DND-41 (cell line): ENCODE measurements at regions not wholly inside any gene's neighbourhood (a gene's known extent, or its start where the extent isn't known, plus 50 kb on each side); places are given as distances from the start of the nearest gene placed in this dataset.

ENCODE experiments used
- ATAC-seq: fragments of 200-7000 bp; cut with Tn5 transposase; 3 replicates; pipeline ENCODE4 v1.9.1; 2021; ENCODE audit warnings: low read depth; ENCODE audit not compliant: insufficient read depth
- DNase-seq: peaks from one replicate; pipeline ENCODE4 v3.0.0-alpha.2; 2020
- H2AFZ ChIP-seq: 2 replicates; pipeline ENCODE4 v1.6.0; 2012; ENCODE audit warnings: low read depth, low read length
- H3K27ac ChIP-seq: 2 replicates; pipeline ENCODE4 v1.5.1; 2012; ENCODE audit warnings: low read length, inconsistent platforms
- H3K27me3 ChIP-seq: fragments of 200-600 bp; sonication (generic); 2 replicates; pipeline ENCODE4 v1.6.0; 2012; ENCODE audit warnings: low read length, mild to moderate bottlenecking, inconsistent platforms; ENCODE audit not compliant: insufficient read depth, poor library complexity
- H3K36me3 ChIP-seq: 2 replicates; pipeline ENCODE4 v1.5.1; 2012; ENCODE audit warnings: low read length, inconsistent platforms; ENCODE audit not compliant: insufficient read depth
- H3K4me1 ChIP-seq: 2 replicates; pipeline ENCODE4 v1.5.1; 2012; ENCODE audit warnings: mild to moderate bottlenecking, low read length; ENCODE audit not compliant: insufficient read depth
- H3K4me2 ChIP-seq: 2 replicates; pipeline ENCODE4 v1.6.0; 2012; ENCODE audit warnings: mild to moderate bottlenecking, moderate library complexity, low read length, inconsistent platforms; ENCODE audit not compliant: insufficient read depth
- H3K4me3 ChIP-seq, 2 experiments: fragments of 200-600 bp in 1 of 2; shearing (Covaris generic) in 1 of 2; 2 replicates each; pipeline ENCODE4 v1.5.1; 2012 to 2016; ENCODE audit warnings: inconsistent platforms in 2 of 2, low read length in 2 of 2, mild to moderate bottlenecking in 2 of 2, low read depth in 1 of 2, moderate library complexity in 1 of 2
- H3K79me2 ChIP-seq: 2 replicates; pipeline ENCODE4 v1.6.0; 2012; ENCODE audit warnings: low read length, inconsistent platforms; ENCODE audit not compliant: insufficient read depth
- H3K9ac ChIP-seq: 2 replicates; pipeline ENCODE4 v1.6.0; 2012; ENCODE audit warnings: low read depth, mild to moderate bottlenecking, inconsistent platforms, low read length, moderate library complexity
- H3K9me3 ChIP-seq: 2 replicates; pipeline ENCODE4 v1.5.1; 2012; ENCODE audit warnings: low read length, moderate library complexity, mild to moderate bottlenecking, inconsistent platforms; ENCODE audit not compliant: insufficient read depth, severe bottlenecking
- H4K20me1 ChIP-seq: 2 replicates; pipeline ENCODE4 v1.6.0; 2012; ENCODE audit warnings: low read length; ENCODE audit not compliant: insufficient read depth
- EZH2 ChIP-seq: IDR thresholded peaks from 3 replicates; pipeline ENCODE4 v1.6.1; 2012; ENCODE audit warnings: borderline replicate concordance, low read depth, mild to moderate bottlenecking, moderate library complexity, low read length, inconsistent platforms; ENCODE audit not compliant: severe bottlenecking
- TF ChIP-seq, protein P1 (sequence below): IDR thresholded peaks from 2 replicates; pipeline ENCODE4 v1.5.1; 2012; ENCODE audit warnings: borderline replicate concordance, low read length, moderate library complexity, mild to moderate bottlenecking; ENCODE audit not compliant: poor library complexity, severe bottlenecking; ENCODE audit errors: extremely low read depth

DNA sequence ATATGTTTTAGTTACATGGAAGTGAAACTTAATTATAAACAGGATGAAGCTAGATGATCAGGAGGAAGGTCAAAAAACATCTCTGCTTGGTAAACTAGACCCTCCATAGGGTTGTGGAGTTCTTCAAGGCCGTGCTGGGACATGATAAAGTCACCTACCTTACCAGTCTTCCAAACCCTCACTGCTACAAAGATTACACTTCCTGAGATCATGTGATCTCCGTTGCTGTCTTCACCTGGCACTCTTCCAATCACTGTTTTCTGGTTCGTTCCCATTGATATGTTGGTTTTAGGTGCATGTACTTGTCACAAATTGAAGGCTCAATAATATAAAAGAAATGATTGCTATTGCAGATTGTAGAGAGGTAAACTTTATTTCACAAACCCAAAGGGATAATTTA lies 161.5 kb upstream of the MAN1A1 start:
- Histone ChIP-seq H2AFZ (no peak overlapping the region), H3K9ac (no peak overlapping the region), H3K79me2 (no peaks in the 10 kb centered on the region), H4K20me1 (no peaks in the 10 kb centered on the region), H3K36me3 (no peaks in the 10 kb centered on the region), H3K4me3 (no peak overlapping the region), H3K4me2 (no peak overlapping the region), H3K27me3 (no peaks in the 10 kb centered on the region), H3K9me3 (no peaks in the 10 kb centered on the region), H3K27ac (no peak overlapping the region), H3K4me1 (0 out of 2 replicates have a peak, but pooled peaks cover 2% of the 10 kb centered on the region)
- ATAC-seq (no peak), DNase-seq (no peak)
- no peak for TF ChIP-seq EZH2

- H3K9me3 ChIP-seq: no peaks in the 10 kb centered on the region
- H3K9ac ChIP-seq: no peak overlapping the region
- ATAC-seq (no peak), DNase-seq (no peak)
- TF ChIP-seq, protein P1, sequence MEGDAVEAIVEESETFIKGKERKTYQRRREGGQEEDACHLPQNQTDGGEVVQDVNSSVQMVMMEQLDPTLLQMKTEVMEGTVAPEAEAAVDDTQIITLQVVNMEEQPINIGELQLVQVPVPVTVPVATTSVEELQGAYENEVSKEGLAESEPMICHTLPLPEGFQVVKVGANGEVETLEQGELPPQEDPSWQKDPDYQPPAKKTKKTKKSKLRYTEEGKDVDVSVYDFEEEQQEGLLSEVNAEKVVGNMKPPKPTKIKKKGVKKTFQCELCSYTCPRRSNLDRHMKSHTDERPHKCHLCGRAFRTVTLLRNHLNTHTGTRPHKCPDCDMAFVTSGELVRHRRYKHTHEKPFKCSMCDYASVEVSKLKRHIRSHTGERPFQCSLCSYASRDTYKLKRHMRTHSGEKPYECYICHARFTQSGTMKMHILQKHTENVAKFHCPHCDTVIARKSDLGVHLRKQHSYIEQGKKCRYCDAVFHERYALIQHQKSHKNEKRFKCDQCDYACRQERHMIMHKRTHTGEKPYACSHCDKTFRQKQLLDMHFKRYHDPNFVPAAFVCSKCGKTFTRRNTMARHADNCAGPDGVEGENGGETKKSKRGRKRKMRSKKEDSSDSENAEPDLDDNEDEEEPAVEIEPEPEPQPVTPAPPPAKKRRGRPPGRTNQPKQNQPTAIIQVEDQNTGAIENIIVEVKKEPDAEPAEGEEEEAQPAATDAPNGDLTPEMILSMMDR: no peak
- no peak for TF ChIP-seq EZH2
- H3K79me2 ChIP-seq: no peaks in the 10 kb centered on the region
- H3K4me2 ChIP-seq: no peak overlapping the region
- H3K4me1 ChIP-seq: 0 out of 2 replicates have a peak, but pooled peaks cover 2% of the 10 kb centered on the region
- no peak overlapping the region for H2AFZ ChIP-seq
- H3K27ac ChIP-seq: no peak overlapping the region
- H4K20me1 ChIP-seq: no peaks in the 10 kb centered on the region
- no peaks in the 10 kb centered on the region for H3K36me3 ChIP-seq
- no peaks in the 10 kb centered on the region for H3K27me3 ChIP-seq
- H3K4me3 ChIP-seq: no peak overlapping the region
These were observed 160.7 kb upstream of the MAN1A1 start for GRCh38 chr6:119510246-119510645.

- no peak overlapping the region for H3K9ac ChIP-seq
- no peak overlapping the region for H3K27ac ChIP-seq
- no peaks in the 10 kb centered on the region for H4K20me1 ChIP-seq
- H3K9me3 ChIP-seq: no peaks in the 10 kb centered on the region
- H3K27me3 ChIP-seq: no peaks in the 10 kb centered on the region
- H3K4me3 ChIP-seq: no peak overlapping the region
- H3K4me1 ChIP-seq: 0 out of 2 replicates have a peak, but pooled peaks cover 2% of the 10 kb centered on the region
- DNase-seq (no peak), ATAC-seq (no peak)
- no peaks in the 10 kb centered on the region for H3K79me2 ChIP-seq
- no peak overlapping the region for H3K4me2 ChIP-seq
- TF ChIP-seq EZH2: no peak
- TF ChIP-seq, protein P1: no peak
- no peak overlapping the region for H2AFZ ChIP-seq
- H3K36me3 ChIP-seq: no peaks in the 10 kb centered on the region
These were observed 157.1 kb upstream of the MAN1A1 start for GRCh38 chr6:119506631-119507174.

DNA sequence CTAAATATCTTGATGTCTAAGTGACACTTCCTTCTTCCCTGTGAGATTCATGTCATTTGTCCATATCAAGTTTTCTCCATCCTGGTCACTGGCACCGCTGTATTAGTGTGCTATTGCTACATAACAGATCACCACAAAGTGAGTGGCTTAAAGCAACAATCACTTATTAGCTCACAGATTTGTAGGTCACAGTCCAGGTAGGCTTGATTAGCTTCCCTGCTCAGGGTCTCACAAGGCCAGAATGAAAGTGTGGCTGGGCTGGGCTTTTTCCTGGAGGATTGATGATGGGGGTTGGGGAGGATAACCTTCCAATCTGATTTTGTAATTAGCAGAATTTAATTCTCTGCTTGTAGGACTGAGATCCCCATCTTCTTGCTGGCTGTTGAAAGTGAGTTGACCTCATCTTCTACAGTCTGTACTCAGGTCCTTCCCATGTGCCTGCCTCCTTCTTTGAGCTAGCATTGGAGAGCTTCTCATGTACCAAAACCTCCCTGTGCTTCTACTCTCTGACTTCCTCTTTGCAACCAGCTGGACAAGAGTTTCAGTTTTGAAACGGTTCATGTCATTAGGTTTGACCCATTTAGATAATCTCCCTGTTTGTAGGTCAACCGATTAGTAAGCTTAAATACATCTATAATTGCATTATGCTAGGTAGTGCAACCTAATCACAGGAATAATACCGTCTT lies 152.4 kb upstream of the MAN1A1 start:
- Histone ChIP-seq H3K79me2 (no peaks in the 10 kb centered on the region), H3K4me1 (no peaks in the 10 kb centered on the region), H3K27me3 (no peaks in the 10 kb centered on the region), H4K20me1 (no peaks in the 10 kb centered on the region), H3K36me3 (no peaks in the 10 kb centered on the region), H3K4me3 (no peak overlapping the region), H3K9me3 (no peaks in the 10 kb centered on the region), H3K27ac (no peak overlapping the region), H2AFZ (no peak overlapping the region), H3K9ac (no peak overlapping the region), H3K4me2 (no peak overlapping the region)
- ATAC-seq (no peak), DNase-seq (no peak)
- TF ChIP-seq EZH2: no peak
- TF ChIP-seq, protein P1: no peak
